Prostate gland (tissue), 2 donors: ENCODE measurements at regions not wholly inside any gene's neighbourhood (a gene's known extent, or its start where the extent isn't known, plus 50 kb on each side); places are given as distances from the start of the nearest gene placed in this dataset.

Experiments
- DNase-seq: peaks from one replicate; pipeline ENCODE4 v3.0.0-alpha.2; 2019; ENCODE audit warnings: low spot score
- H3K27ac ChIP-seq, 2 donors: fragments of 200-600 bp; sonication (generic); 2 replicates each; pipeline ENCODE4 v1.5.1; 2017 to 2019
- H3K27me3 ChIP-seq: fragments of 200-600 bp; sonication (generic); replicated peaks from 2 replicates; pipeline ENCODE4 v1.5.1; 2019; ENCODE audit not compliant: insufficient read depth
- H3K36me3 ChIP-seq, 2 donors: fragments of 200-600 bp; sonication (generic); 1 replicate in 1 of 2; 2 replicates in 1 of 2; pipeline versions ENCODE4 v1.5.1 to v1.8.1; 2017 to 2019
- H3K4me1 ChIP-seq: fragments of 200-600 bp; sonication (generic); replicated peaks from 2 replicates; pipeline ENCODE4 v1.5.1; 2019
- H3K4me3 ChIP-seq, 2 donors: fragments of 200-600 bp; sonication (generic); 2 replicates each; pipeline ENCODE4 v1.5.1; 2017 to 2019
- H3K9me3 ChIP-seq: fragments of 200-600 bp; sonication (generic); 2 replicates; pipeline ENCODE4 v1.5.1; 2017
- POLR2A ChIP-seq: fragments of 450-650 bp; IDR thresholded peaks from one replicate; pipeline ENCODE4 v1.6.1; 2016; ENCODE audit warnings: antibody characterized with exemption, mild to moderate bottlenecking
- POLR2AphosphoS5 ChIP-seq: sonication (generic); formaldehyde crosslinking; IDR thresholded peaks from one replicate; pipeline ENCODE4 v1.6.1; 2017; ENCODE audit warnings: antibody characterized with exemption
- WGBS: methylation state at CpG from one replicate; pipeline ENCODE4 v1.1.5; 2018; 5-methylcytosine and 5-hydroxymethylcytosine counted together
- intact Hi-C: fragments of 100-400 bp; cut with DNase I; formaldehyde crosslinking; loops from one replicate; pipeline ENCODE4 v1.14.2; 2022
- TF ChIP-seq, protein P1 (sequence below), 4 experiments: fragments of 200-600 bp in 2 of 4; fragments of 450-650 bp in 2 of 4; sonication (generic) in 2 of 4; IDR thresholded peaks; 1 replicate in 3 of 4; 2 replicates in 1 of 4; pipeline ENCODE4 v1.5.1; 2016 to 2019; ENCODE audit warnings: antibody characterized with exemption in 4 of 4, mild to moderate bottlenecking in 2 of 4, moderate library complexity in 2 of 4

DNA sequence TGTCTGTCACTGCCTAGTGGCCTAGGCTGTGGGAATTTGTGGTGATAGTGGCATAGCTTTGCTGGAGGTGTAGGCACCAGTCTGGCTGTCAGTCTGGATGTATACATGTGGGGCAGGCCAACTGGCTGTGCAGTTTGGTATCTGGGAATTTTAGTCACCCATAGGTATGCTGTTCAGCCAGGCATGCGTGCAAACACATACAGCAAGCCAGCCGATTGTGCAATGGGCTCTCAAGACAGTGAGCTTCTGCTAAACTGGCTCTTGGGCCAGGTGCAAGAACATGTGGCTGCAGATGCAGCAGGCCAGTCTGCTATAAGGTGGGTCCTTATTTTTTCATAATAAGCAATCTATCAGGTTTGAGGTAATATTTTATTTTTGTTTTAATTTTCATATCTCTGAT is 87.1 kb upstream of the PLSCR5 start:
- TF ChIP-seq, protein P1, sequence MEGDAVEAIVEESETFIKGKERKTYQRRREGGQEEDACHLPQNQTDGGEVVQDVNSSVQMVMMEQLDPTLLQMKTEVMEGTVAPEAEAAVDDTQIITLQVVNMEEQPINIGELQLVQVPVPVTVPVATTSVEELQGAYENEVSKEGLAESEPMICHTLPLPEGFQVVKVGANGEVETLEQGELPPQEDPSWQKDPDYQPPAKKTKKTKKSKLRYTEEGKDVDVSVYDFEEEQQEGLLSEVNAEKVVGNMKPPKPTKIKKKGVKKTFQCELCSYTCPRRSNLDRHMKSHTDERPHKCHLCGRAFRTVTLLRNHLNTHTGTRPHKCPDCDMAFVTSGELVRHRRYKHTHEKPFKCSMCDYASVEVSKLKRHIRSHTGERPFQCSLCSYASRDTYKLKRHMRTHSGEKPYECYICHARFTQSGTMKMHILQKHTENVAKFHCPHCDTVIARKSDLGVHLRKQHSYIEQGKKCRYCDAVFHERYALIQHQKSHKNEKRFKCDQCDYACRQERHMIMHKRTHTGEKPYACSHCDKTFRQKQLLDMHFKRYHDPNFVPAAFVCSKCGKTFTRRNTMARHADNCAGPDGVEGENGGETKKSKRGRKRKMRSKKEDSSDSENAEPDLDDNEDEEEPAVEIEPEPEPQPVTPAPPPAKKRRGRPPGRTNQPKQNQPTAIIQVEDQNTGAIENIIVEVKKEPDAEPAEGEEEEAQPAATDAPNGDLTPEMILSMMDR (IDR thresholded peaks at IDR 0.05), result no peak
- TF ChIP-seq POLR2AphosphoS5 (no peak), POLR2A (no peak)
- H3K4me3 ChIP-seq, result no peak overlapping the region
- intact Hi-C loops, result no loop called here

DNA sequence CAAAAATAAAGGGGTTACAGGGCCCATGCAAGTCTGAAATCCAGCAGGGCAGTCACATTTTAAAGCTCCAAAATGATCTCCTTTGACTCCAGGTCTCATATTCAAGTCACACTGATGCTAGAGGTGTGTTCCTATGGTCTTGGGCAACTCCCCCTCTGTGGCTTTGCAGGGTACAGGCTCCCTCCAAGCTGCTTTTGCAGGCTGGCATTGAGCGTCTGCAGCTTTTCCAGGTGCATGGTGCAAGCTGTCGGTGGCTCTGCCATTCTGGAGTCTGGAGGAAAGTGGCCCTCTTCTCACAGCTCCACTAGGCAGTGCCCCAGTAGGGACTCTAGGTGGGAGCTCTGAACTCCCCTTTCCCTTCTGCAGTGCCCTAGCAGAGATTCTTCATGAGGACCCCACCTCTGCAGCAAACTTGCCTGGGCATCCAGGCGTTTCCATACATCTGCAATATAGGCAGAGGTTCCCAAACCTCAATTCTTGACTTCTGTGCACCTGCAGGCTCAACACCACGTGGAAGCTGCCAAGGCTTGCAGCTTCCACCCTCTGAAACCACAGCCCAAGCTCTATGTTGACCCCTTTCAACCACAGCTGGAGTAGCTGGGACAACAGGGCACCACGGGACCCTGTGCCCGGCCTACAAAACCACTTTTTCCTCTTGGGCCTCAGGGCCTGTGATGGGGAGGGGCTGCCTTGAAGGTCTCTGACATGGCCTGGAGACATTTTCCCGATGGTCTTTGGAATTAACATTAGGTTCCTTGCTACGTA is 80.1 kb upstream of the PLSCR5 start:
- no peak for DNase-seq
- intact Hi-C loops, result no loop called here
- H3K4me1 ChIP-seq, result no peaks in the 10 kb centered on the region
- H3K36me3 ChIP-seq, result no peaks in the 10 kb centered on the region
- TF ChIP-seq POLR2A, result no peak
- no peaks in the 10 kb centered on the region for H3K9me3 ChIP-seq
- no peaks in the 10 kb centered on the region for H3K27me3 ChIP-seq
- 83% methylated on average over 8 of the region's 8 CpGs for WGBS
- no peak overlapping the region for H3K27ac ChIP-seq
- no peak overlapping the region for H3K4me3 ChIP-seq

More for the DNA sequence above, 87.1 kb upstream of the PLSCR5 start:
- Histone ChIP-seq H3K36me3 (no peaks in the 10 kb centered on the region), H3K9me3 (no peaks in the 10 kb centered on the region), H3K27me3 (no peaks in the 10 kb centered on the region), H3K4me1 (no peaks in the 10 kb centered on the region), H3K27ac (no peak overlapping the region)
- no peak for DNase-seq
- 100% methylated on average over 2 of the region's 2 CpGs for WGBS

DNA sequence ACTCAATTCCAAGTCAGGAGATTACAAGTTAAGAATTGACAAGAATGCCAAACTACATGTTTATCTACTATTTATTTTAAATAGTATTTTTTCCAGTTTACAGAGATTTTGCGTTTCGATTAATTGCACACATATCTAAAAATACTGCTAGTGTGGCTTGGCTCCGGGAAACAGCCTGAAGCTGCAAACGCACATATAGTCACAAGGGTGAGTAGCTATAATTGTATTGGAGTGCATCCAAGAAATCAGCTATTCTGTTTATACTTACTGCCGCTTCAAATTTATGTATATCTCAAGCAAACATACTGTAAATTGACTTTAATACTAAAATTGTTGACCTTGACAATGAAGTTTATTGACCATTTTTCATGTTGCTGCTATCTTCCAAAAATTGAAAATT is 77.0 kb upstream of the PLSCR5 start:
- no peak overlapping the region for H3K4me3 ChIP-seq
- DNase-seq, result no peak
- H3K36me3 ChIP-seq, result no peaks in the 10 kb centered on the region
- H3K4me1 ChIP-seq, result no peaks in the 10 kb centered on the region
- intact Hi-C loops, result no loop called here
- TF ChIP-seq, protein P1 (IDR thresholded peaks at IDR 0.05), result no peak
- TF ChIP-seq POLR2A (no peak), POLR2AphosphoS5 (no peak)
- no peaks in the 10 kb centered on the region for H3K9me3 ChIP-seq
- no peaks in the 10 kb centered on the region for H3K27me3 ChIP-seq
- 20% methylated on average over 5 of the region's 5 CpGs for WGBS
- H3K27ac ChIP-seq, result no peak overlapping the region

DNA sequence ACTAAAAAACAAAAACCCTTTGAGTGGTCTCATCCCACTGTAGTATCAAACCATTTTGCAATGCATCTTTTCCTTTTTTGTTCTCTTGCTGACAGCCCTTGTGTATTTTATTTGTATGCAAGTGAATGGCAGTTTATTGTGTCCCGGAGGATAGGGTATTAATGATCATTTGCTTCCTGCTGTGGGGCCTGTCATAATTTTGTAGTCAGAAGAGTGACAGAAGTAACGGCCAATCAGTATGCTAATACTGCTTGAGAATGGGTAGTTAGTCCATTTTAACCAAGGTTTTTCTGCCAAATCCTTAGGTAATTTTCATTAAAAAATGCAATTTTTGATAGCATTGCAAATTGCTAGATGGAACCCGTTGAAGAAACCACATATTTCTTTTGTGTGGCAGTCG is 75.5 kb upstream of the PLSCR5 start:
- intact Hi-C loops, result no loop called here
- H3K27me3 ChIP-seq, result no peaks in the 10 kb centered on the region
- no peaks in the 10 kb centered on the region for H3K4me1 ChIP-seq
- DNase-seq, result no peak
- TF ChIP-seq POLR2A, result no peak
- TF ChIP-seq POLR2AphosphoS5, result no peak
- TF ChIP-seq, protein P1 (IDR thresholded peaks at IDR 0.05), result no peak
- H3K4me3 ChIP-seq, result no peak overlapping the region
- no peaks in the 10 kb centered on the region for H3K36me3 ChIP-seq
- WGBS, result 65% methylated on average over 4 of the region's 4 CpGs
- no peaks in the 10 kb centered on the region for H3K9me3 ChIP-seq
- no peak overlapping the region for H3K27ac ChIP-seq

DNA sequence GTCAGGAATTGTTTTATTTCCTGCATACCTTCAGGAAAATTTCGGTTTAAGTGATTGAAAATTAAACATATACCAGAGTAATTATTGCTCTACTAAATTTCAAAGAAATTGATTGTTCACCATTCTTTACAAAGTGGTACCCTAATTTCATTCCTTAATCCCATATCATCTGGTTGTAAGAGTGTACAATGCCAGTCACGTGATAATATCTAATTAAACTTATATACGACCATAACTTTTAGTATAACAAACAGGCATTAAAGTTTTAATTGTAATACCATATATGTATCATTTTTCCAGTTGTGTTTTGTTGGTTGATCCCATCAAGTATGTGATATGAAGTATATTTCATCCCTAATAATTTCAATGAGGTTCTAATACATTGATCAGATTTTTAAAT is 74.8 kb upstream of the PLSCR5 start:
- TF ChIP-seq POLR2AphosphoS5, result no peak
- no peak for TF ChIP-seq POLR2A
- TF ChIP-seq, protein P1 (IDR thresholded peaks at IDR 0.05), result no peak
- no peak overlapping the region for H3K27ac ChIP-seq
- intact Hi-C loops, result no loop called here
- no peak for DNase-seq
- no peaks in the 10 kb centered on the region for H3K27me3 ChIP-seq
- no peak overlapping the region for H3K4me3 ChIP-seq
- H3K4me1 ChIP-seq, result no peaks in the 10 kb centered on the region
- no peaks in the 10 kb centered on the region for H3K9me3 ChIP-seq
- no peaks in the 10 kb centered on the region for H3K36me3 ChIP-seq
- WGBS, result 56% methylated on average over 3 of the region's 3 CpGs
